WTC11 (cell line): ENCODE measurements at regions not wholly inside any gene's neighbourhood (a gene's known extent, or its start where the extent isn't known, plus 50 kb on each side); places are given as distances from the start of the nearest gene placed in this dataset.

Source experiments
- ATAC-seq: fragments of 200-7000 bp; cut with Tn5 transposase; 2 replicates; pipeline ENCODE4 v1.10.0; 2021; ENCODE audit warnings: mild to moderate bottlenecking, moderate library complexity
- CTCF ChIA-PET: fragments of 300-600 bp; sonication (Branson Sonifier 250); formaldehyde crosslinking; loops from one replicate; lab custom pipeline; 2021; ENCODE audit warnings: antibody characterized with exemption; lab: Charles Lee
- POLR2A ChIA-PET: fragments of 350-600 bp; sonication (Branson Sonifier 250); formaldehyde crosslinking; loops from one replicate; lab custom pipeline; 2021; ENCODE audit warnings: antibody characterized with exemption; lab: Charles Lee
- DNase-seq: peaks from one replicate; pipeline ENCODE4 v3.0.0; 2021; ENCODE audit warnings: low spot score
- H3K27ac Mint-ChIP-seq: 2 replicates; pipeline ENCODE4 v1.8.0; 2021; ENCODE audit warnings: mixed read lengths
- H3K27me3 Mint-ChIP-seq: 2 replicates; pipeline ENCODE4 v1.8.0; 2021; ENCODE audit warnings: low read depth, mild to moderate bottlenecking, moderate library complexity, mixed read lengths
- H3K36me3 Mint-ChIP-seq: 2 replicates; pipeline ENCODE4 v1.8.0; 2021; ENCODE audit warnings: mixed read lengths
- H3K4me1 Mint-ChIP-seq: 2 replicates; pipeline ENCODE4 v1.8.0; 2022; ENCODE audit warnings: mixed read lengths
- H3K4me3 Mint-ChIP-seq: 2 replicates; pipeline ENCODE4 v1.8.0; 2021; ENCODE audit warnings: mild to moderate bottlenecking, moderate library complexity, mixed read lengths
- H3K9me3 Mint-ChIP-seq: 2 replicates; pipeline ENCODE4 v1.8.0; 2021; ENCODE audit warnings: mixed read lengths
- EMX1 ChIP-seq: fragments of 250-450 bp; sonication (Bioruptor Pico); IDR thresholded peaks from 2 replicates; pipeline ENCODE4 v1.8.0; 2021; ENCODE audit warnings: mild to moderate bottlenecking
- ETV6 ChIP-seq: sonication (generic); formaldehyde crosslinking; IDR thresholded peaks from 2 replicates; pipeline ENCODE4 v1.8.1; 2022; ENCODE audit warnings: mild to moderate bottlenecking, missing genetic modification reagents
- FOXP4 ChIP-seq: sonication (generic); formaldehyde crosslinking; IDR thresholded peaks from 2 replicates; pipeline ENCODE4 v1.8.0; 2022; ENCODE audit warnings: mild to moderate bottlenecking, missing genetic modification reagents
- MYBL2 ChIP-seq: sonication (generic); formaldehyde crosslinking; IDR thresholded peaks from 2 replicates; pipeline ENCODE4 v1.8.1; 2023; ENCODE audit warnings: mild to moderate bottlenecking, moderate library complexity, missing genetic modification reagents
- OVOL2 ChIP-seq: fragments of 250-450 bp; sonication (Bioruptor Pico); IDR thresholded peaks from 2 replicates; pipeline ENCODE4 v1.9.0; 2021; ENCODE audit warnings: mild to moderate bottlenecking, borderline replicate concordance
- PREB ChIP-seq: sonication (generic); formaldehyde crosslinking; IDR thresholded peaks from 2 replicates; pipeline ENCODE4 v1.8.1; 2022; ENCODE audit warnings: mild to moderate bottlenecking, missing genetic modification reagents, moderate library complexity, borderline replicate concordance
- SMAD4 ChIP-seq: sonication (generic); formaldehyde crosslinking; IDR thresholded peaks from 2 replicates; pipeline ENCODE4 v1.8.0; 2022; ENCODE audit warnings: mild to moderate bottlenecking, missing genetic modification reagents
- ZMAT4 ChIP-seq: fragments of 250-450 bp; sonication (Bioruptor Pico); IDR thresholded peaks from 2 replicates; pipeline ENCODE4 v1.9.0; 2021; ENCODE audit warnings: mild to moderate bottlenecking
- ZNF219 ChIP-seq: sonication (generic); formaldehyde crosslinking; IDR thresholded peaks from 2 replicates; pipeline ENCODE4 v1.8.0; 2023; ENCODE audit warnings: missing genetic modification reagents, mild to moderate bottlenecking, borderline replicate concordance
- ZNF317 ChIP-seq: sonication (generic); formaldehyde crosslinking; IDR thresholded peaks from 2 replicates; pipeline ENCODE4 v1.8.1; 2023; ENCODE audit warnings: low read depth, mild to moderate bottlenecking, moderate library complexity, missing genetic modification reagents, borderline replicate concordance
- TF ChIP-seq, protein P1 (sequence below): sonication (generic); formaldehyde crosslinking; IDR thresholded peaks from 2 replicates; pipeline ENCODE4 v1.8.0; 2022; ENCODE audit warnings: missing genetic modification reagents
- TF ChIP-seq, protein P2 (sequence below): sonication (generic); formaldehyde crosslinking; IDR thresholded peaks from 2 replicates; pipeline ENCODE4 v1.8.0; 2022; ENCODE audit warnings: mild to moderate bottlenecking, missing genetic modification reagents
- TF ChIP-seq, protein P3 (sequence below): sonication (generic); formaldehyde crosslinking; IDR thresholded peaks from 2 replicates; pipeline ENCODE4 v1.8.0; 2023; ENCODE audit warnings: missing genetic modification reagents
- TF ChIP-seq, protein P4 (sequence below): sonication (generic); formaldehyde crosslinking; conservative IDR thresholded peaks from 2 replicates; pipeline ENCODE4 v1.8.1; 2022; ENCODE audit warnings: mild to moderate bottlenecking, missing genetic modification reagents
- TF ChIP-seq, protein P5 (sequence below): sonication (generic); formaldehyde crosslinking; IDR thresholded peaks from 2 replicates; pipeline ENCODE4 v1.8.1; 2023; ENCODE audit warnings: mild to moderate bottlenecking, missing genetic modification reagents, borderline replicate concordance

DNA sequence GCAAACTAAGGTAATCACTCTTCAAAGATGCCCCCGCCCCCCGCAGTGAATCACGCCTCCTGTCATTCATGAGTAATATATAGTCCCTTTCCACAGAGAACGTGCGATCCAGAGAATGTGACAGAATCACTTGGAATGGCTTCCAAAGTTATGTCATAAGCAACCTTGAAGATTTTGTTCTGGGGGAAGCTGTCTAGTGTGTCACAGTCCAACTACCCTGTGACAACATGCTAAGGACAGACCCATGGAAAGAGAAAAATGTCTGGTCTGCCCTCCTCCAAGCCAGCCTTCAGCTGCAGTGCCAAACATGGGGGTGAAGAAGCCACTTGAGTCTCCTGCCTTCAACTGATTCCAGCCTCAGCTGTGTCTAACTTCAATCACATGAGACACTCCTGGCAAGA lies 259.1 kb downstream of the SS18 start (continued):
- TF ChIP-seq, protein P1, sequence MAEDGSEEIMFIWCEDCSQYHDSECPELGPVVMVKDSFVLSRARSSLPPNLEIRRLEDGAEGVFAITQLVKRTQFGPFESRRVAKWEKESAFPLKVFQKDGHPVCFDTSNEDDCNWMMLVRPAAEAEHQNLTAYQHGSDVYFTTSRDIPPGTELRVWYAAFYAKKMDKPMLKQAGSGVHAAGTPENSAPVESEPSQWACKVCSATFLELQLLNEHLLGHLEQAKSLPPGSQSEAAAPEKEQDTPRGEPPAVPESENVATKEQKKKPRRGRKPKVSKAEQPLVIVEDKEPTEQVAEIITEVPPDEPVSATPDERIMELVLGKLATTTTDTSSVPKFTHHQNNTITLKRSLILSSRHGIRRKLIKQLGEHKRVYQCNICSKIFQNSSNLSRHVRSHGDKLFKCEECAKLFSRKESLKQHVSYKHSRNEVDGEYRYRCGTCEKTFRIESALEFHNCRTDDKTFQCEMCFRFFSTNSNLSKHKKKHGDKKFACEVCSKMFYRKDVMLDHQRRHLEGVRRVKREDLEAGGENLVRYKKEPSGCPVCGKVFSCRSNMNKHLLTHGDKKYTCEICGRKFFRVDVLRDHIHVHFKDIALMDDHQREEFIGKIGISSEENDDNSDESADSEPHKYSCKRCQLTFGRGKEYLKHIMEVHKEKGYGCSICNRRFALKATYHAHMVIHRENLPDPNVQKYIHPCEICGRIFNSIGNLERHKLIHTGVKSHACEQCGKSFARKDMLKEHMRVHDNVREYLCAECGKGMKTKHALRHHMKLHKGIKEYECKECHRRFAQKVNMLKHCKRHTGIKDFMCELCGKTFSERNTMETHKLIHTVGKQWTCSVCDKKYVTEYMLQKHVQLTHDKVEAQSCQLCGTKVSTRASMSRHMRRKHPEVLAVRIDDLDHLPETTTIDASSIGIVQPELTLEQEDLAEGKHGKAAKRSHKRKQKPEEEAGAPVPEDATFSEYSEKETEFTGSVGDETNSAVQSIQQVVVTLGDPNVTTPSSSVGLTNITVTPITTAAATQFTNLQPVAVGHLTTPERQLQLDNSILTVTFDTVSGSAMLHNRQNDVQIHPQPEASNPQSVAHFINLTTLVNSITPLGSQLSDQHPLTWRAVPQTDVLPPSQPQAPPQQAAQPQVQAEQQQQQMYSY (CRISPR knock-in tag) = no peak
- TF ChIP-seq, protein P2, sequence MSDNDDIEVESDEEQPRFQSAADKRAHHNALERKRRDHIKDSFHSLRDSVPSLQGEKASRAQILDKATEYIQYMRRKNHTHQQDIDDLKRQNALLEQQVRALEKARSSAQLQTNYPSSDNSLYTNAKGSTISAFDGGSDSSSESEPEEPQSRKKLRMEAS = no peak
- TF ChIP-seq OVOL2 (CRISPR knock-in tag) (no peak), ZNF219 (CRISPR knock-in tag) (no peak)

DNA sequence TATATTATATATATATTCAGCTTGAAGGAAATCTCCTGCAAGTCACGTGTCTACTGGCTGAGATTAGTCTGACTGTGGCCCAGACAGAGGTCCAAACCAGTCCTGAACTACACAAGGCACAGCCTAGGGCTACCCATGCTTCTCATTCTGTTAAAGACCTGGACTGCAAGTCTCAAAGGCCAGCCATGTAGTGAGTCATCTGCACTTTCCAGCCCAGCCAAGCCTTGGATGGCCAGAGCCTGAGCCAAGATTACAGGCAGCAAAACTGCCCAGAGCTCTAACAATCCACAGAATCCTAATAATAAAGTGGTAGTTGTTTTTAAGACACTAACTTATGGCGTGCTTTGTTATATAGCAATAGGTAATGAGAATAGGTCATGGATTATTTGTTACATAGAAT lies 259.6 kb downstream of the SS18 start:
- no peaks in the 10 kb centered on the region for H3K36me3 Mint-ChIP-seq
- H3K27me3 Mint-ChIP-seq = no peaks in the 10 kb centered on the region
- ChIA-PET POLR2A (no interaction called here), CTCF (no interaction called here)
- TF ChIP-seq, protein P3, sequence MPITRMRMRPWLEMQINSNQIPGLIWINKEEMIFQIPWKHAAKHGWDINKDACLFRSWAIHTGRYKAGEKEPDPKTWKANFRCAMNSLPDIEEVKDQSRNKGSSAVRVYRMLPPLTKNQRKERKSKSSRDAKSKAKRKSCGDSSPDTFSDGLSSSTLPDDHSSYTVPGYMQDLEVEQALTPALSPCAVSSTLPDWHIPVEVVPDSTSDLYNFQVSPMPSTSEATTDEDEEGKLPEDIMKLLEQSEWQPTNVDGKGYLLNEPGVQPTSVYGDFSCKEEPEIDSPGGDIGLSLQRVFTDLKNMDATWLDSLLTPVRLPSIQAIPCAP = no peak
- TF ChIP-seq MYBL2 (CRISPR knock-in tag) (no peak), ETV6 (CRISPR knock-in tag) (no peak), SMAD4 (CRISPR knock-in tag) (no peak), ZMAT4 (CRISPR knock-in tag) (no peak), PREB (CRISPR knock-in tag) (no peak), FOXP4 (CRISPR knock-in tag) (no peak), EMX1 (CRISPR knock-in tag) (no peak), ZNF317 (no peak)
- TF ChIP-seq, protein P4, sequence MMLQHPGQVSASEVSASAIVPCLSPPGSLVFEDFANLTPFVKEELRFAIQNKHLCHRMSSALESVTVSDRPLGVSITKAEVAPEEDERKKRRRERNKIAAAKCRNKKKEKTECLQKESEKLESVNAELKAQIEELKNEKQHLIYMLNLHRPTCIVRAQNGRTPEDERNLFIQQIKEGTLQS (CRISPR knock-in tag) = no peak
- TF ChIP-seq, protein P5, sequence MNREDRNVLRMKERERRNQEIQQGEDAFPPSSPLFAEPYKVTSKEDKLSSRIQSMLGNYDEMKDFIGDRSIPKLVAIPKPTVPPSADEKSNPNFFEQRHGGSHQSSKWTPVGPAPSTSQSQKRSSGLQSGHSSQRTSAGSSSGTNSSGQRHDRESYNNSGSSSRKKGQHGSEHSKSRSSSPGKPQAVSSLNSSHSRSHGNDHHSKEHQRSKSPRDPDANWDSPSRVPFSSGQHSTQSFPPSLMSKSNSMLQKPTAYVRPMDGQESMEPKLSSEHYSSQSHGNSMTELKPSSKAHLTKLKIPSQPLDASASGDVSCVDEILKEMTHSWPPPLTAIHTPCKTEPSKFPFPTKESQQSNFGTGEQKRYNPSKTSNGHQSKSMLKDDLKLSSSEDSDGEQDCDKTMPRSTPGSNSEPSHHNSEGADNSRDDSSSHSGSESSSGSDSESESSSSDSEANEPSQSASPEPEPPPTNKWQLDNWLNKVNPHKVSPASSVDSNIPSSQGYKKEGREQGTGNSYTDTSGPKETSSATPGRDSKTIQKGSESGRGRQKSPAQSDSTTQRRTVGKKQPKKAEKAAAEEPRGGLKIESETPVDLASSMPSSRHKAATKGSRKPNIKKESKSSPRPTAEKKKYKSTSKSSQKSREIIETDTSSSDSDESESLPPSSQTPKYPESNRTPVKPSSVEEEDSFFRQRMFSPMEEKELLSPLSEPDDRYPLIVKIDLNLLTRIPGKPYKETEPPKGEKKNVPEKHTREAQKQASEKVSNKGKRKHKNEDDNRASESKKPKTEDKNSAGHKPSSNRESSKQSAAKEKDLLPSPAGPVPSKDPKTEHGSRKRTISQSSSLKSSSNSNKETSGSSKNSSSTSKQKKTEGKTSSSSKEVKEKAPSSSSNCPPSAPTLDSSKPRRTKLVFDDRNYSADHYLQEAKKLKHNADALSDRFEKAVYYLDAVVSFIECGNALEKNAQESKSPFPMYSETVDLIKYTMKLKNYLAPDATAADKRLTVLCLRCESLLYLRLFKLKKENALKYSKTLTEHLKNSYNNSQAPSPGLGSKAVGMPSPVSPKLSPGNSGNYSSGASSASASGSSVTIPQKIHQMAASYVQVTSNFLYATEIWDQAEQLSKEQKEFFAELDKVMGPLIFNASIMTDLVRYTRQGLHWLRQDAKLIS (CRISPR knock-in tag) = no peak
- ATAC-seq (no peak), DNase-seq (no peak)
- H3K27ac Mint-ChIP-seq = no peak overlapping the region
- peaks cover 8% of the 10 kb centered on the region for H3K4me1 Mint-ChIP-seq
- H3K9me3 Mint-ChIP-seq = no peaks in the 10 kb centered on the region
- no peak overlapping the region for H3K4me3 Mint-ChIP-seq
